ENCODE measurements at regions not wholly inside any gene's neighbourhood (a gene's known extent, or its start where the extent isn't known, plus 50 kb on each side); places are given as distances from the start of the nearest gene placed in this dataset.

DNA sequence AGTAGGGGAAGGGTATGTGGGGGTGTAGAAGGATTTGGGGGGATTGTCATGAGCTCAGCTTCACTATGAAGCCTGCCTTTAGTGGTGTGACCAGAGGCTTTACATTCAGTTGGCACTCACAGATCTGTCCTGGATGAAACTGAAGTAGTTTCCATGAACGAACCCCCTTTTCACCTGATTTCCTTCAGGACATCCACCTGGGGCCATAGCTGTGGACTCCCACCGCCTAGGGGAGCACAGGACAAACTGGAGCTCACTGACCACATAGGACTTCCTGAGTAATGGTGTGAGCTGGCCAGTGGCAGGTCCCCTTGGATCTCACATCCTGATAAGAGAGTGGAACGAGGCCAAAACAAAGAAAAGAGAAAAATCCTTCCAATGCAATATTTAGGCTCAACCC is 54.1 kb downstream of the MRPL57 start:
- TF ChIP-seq, protein P1, sequence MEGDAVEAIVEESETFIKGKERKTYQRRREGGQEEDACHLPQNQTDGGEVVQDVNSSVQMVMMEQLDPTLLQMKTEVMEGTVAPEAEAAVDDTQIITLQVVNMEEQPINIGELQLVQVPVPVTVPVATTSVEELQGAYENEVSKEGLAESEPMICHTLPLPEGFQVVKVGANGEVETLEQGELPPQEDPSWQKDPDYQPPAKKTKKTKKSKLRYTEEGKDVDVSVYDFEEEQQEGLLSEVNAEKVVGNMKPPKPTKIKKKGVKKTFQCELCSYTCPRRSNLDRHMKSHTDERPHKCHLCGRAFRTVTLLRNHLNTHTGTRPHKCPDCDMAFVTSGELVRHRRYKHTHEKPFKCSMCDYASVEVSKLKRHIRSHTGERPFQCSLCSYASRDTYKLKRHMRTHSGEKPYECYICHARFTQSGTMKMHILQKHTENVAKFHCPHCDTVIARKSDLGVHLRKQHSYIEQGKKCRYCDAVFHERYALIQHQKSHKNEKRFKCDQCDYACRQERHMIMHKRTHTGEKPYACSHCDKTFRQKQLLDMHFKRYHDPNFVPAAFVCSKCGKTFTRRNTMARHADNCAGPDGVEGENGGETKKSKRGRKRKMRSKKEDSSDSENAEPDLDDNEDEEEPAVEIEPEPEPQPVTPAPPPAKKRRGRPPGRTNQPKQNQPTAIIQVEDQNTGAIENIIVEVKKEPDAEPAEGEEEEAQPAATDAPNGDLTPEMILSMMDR (IDR thresholded peaks at IDR 0.05; ENCODE audit: low read length): no peak
- no peak for TF ChIP-seq EZH2 (optimal IDR thresholded peaks at IDR 0.05; ENCODE audit: low read depth, low read length)
- TF ChIP-seq EZH2phosphoT487 (IDR thresholded peaks at IDR 0.05; ENCODE audit: low read length): no peak
